ENCODE measurements at regions not wholly inside any gene's neighbourhood (a gene's known extent, or its start where the extent isn't known, plus 50 kb on each side); places are given as distances from the start of the nearest gene placed in this dataset.

GRCh38 chr7:131961054-131961680 lies 404.7 kb upstream of the PODXL start:
- no peak overlapping the region for H4K91ac ChIP-seq (ENCODE audit: insufficient read depth, low read depth, low read length)
- H3K9me3 ChIP-seq (ENCODE audit: control insufficient read depth, insufficient read depth, low read length), result no peaks in the 10 kb centered on the region
- H4K8ac ChIP-seq (ENCODE audit: low read depth in 2 of 2, low read length in 2 of 2), result no peak overlapping the region
- no peak overlapping the region for H3K56ac ChIP-seq (ENCODE audit: extremely low read depth, insufficient read depth, low read length)
- no TSS peak for BruUV-seq (replicated peaks)
- DNase-seq (no peak), ATAC-seq (ENCODE audit: low read depth) (no peak)
- no peak overlapping the region for H2AFZ ChIP-seq (replicated peaks; ENCODE audit: low read length, poor library complexity)
- no peak overlapping the region for H2AK5ac ChIP-seq (ENCODE audit: low read depth, low read length)
- 53% methylated on average over 6 of the region's 11 CpGs; no CpG with 5 or more reads in 1 of the 2 experiments for WGBS, 2 experiments (ENCODE audit: extremely low coverage in 2 of 2, insufficient read length in 1 of 2)
- H3K27me3 ChIP-seq (ENCODE audit: control insufficient read depth, insufficient read depth, low read length), result no peaks in the 10 kb centered on the region
- H3K23ac ChIP-seq (ENCODE audit: low read depth, low read length), result no peak overlapping the region
- dilution Hi-C loops (cut with HindIII; ENCODE audit: low sequenced_read_pairs, unreplicated experiment), result no loop called here
- POLR2A ChIA-PET (ENCODE audit: unreplicated experiment), result no interaction called here
- H3K4me3 ChIP-seq (ENCODE audit: insufficient read depth, low read depth, low read length), result no peak overlapping the region
- H2BK5ac ChIP-seq (ENCODE audit: low read depth, low read length, poor library complexity, severe bottlenecking), result no peak overlapping the region
- no peak overlapping the region for H3K14ac ChIP-seq (replicated peaks; ENCODE audit: low read depth, low read length)
- no peak overlapping the region for H2BK15ac ChIP-seq (ENCODE audit: low read depth, low read length)
- no peak overlapping the region for H2BK120ac ChIP-seq (ENCODE audit: low read depth, low read length)
- intact Hi-C loops (cut with micrococcal nuclease), result no loop called here
- H3K4ac ChIP-seq (ENCODE audit: low read depth, low read length), result no peak overlapping the region
- no peaks in the 10 kb centered on the region for H3K79me1 ChIP-seq (ENCODE audit: low read depth in 1 of 2, low read length in 2 of 2)
- no peak overlapping the region for H3K27ac ChIP-seq (ENCODE audit: insufficient read depth, low read length)
- H4K5ac ChIP-seq (ENCODE audit: low read depth, low read length), result no peak overlapping the region
- no peak overlapping the region for H2AK9ac ChIP-seq (replicated peaks; ENCODE audit: low read depth, low read length, poor library complexity)
- H3K36me3 ChIP-seq (ENCODE audit: control insufficient read depth, insufficient read depth, low read length), result no peaks in the 10 kb centered on the region
- H2BK20ac ChIP-seq (ENCODE audit: low read depth, low read length), result no peak overlapping the region
- in situ Hi-C loops (cut with MboI; ENCODE audit: low sequenced_read_pairs), result loop anchor here (25.0 kb wide), 1 partner anchor 626 kb away; the partner anchor contains the start of gene PLXNA4
- no peaks in the 10 kb centered on the region for H3K9me1 ChIP-seq (ENCODE audit: insufficient read depth, low read length)
- H3K18ac ChIP-seq (ENCODE audit: low read depth, low read length), result no peak overlapping the region
- H3K4me1 ChIP-seq (ENCODE audit: control insufficient read depth, insufficient read depth, low read length), result no peaks in the 10 kb centered on the region
- TF ChIP-seq CHD1 (IDR thresholded peaks at IDR 0.05; ENCODE audit: low read depth, low read length), result no peak
- no peak for TF ChIP-seq FOS (IDR thresholded peaks at IDR 0.05; ENCODE audit: low read depth, low read length)
- no peak for TF ChIP-seq CEBPB (IDR thresholded peaks at IDR 0.05; ENCODE audit: low read depth, low read length)
- no peak for TF ChIP-seq BHLHE40 (IDR thresholded peaks at IDR 0.05; ENCODE audit: low read depth, low read length)
- H3K9ac ChIP-seq (ENCODE audit: low read depth, low read length), result no peak overlapping the region
- H4K20me1 ChIP-seq (ENCODE audit: insufficient read depth, low read length), result no peaks in the 10 kb centered on the region
- no peak overlapping the region for H3K4me2 ChIP-seq (ENCODE audit: low read depth, low read length)
- CTCF ChIA-PET, result no interaction called here

Data from IMR-90 (cell line).